Smooth muscle cell (in vitro differentiated cells): ENCODE measurements at regions not wholly inside any gene's neighbourhood (a gene's known extent, or its start where the extent isn't known, plus 50 kb on each side); places are given as distances from the start of the nearest gene placed in this dataset.

Experiments
- DNase-seq: peaks from one replicate; lab custom pipeline; 2025; ENCODE audit not compliant: unreplicated experiment; lab: John Stamatoyannopoulos, UW
- H2AFZ ChIP-seq: fragments of 200-600 bp; sonication (generic); 2 replicates; pipeline ENCODE4 v1.6.0; 2016; ENCODE audit warnings: antibody characterized with exemption, low read depth, mild to moderate bottlenecking
- H3F3A ChIP-seq: fragments of 200-600 bp; sonication (generic); 2 replicates; pipeline ENCODE4 v1.6.0; 2017; ENCODE audit warnings: antibody characterized with exemption, low read depth
- H3K27ac ChIP-seq: fragments of 200-600 bp; sonication (generic); 2 replicates; pipeline ENCODE4 v1.5.1; 2016; ENCODE audit warnings: low read depth, mild to moderate bottlenecking
- H3K27me3 ChIP-seq: fragments of 200-600 bp; sonication (generic); 2 replicates; pipeline ENCODE4 v1.6.1; 2016; ENCODE audit warnings: low read depth, mild to moderate bottlenecking
- H3K36me3 ChIP-seq: fragments of 200-600 bp; sonication (generic); 2 replicates; pipeline ENCODE4 v1.5.1; 2016; ENCODE audit warnings: low read depth
- H3K4me1 ChIP-seq: fragments of 200-600 bp; sonication (generic); 2 replicates; pipeline ENCODE4 v1.5.1; 2016; ENCODE audit warnings: low read depth
- H3K4me2 ChIP-seq: fragments of 200-600 bp; sonication (generic); 2 replicates; pipeline ENCODE4 v1.6.0; 2016; ENCODE audit warnings: mild to moderate bottlenecking
- H3K4me3 ChIP-seq: fragments of 200-600 bp; sonication (generic); 2 replicates; pipeline ENCODE4 v1.5.1; 2016; ENCODE audit warnings: mild to moderate bottlenecking
- H3K79me2 ChIP-seq: fragments of 200-600 bp; sonication (generic); 2 replicates; pipeline ENCODE4 v1.6.0; 2016; ENCODE audit warnings: low read depth, mild to moderate bottlenecking
- H3K9ac ChIP-seq: fragments of 200-600 bp; sonication (generic); 2 replicates; pipeline ENCODE4 v1.6.0; 2016; ENCODE audit warnings: low read depth
- H3K9me3 ChIP-seq: fragments of 200-600 bp; sonication (generic); replicated peaks from 2 replicates; pipeline ENCODE4 v1.5.1; 2016; ENCODE audit warnings: low read depth
- H4K20me1 ChIP-seq: fragments of 200-600 bp; sonication (generic); 2 replicates; pipeline ENCODE4 v1.6.0; 2016; ENCODE audit warnings: low read depth
- CTCF ChIP-seq: fragments of 200-600 bp; sonication (generic); IDR thresholded peaks from 2 replicates; pipeline ENCODE4 v1.5.1; 2017; ENCODE audit warnings: borderline replicate concordance, mild to moderate bottlenecking, antibody characterized with exemption; ENCODE audit not compliant: insufficient read depth, poor library complexity, severe bottlenecking
- WGBS: methylation state at CpG from one replicate; pipeline ENCODE4 v1.1.7; 2016; ENCODE audit warnings: low lambda C conversion rate; 5-methylcytosine and 5-hydroxymethylcytosine counted together

- no peak overlapping the region for H3K4me2 ChIP-seq
- H3K36me3 ChIP-seq, result no peaks in the 10 kb centered on the region
- TF ChIP-seq CTCF, result no peak
- no peak overlapping the region for H3K4me3 ChIP-seq
- DNase-seq, result no peak
- H3K27me3 ChIP-seq, result no peaks in the 10 kb centered on the region
- no peaks in the 10 kb centered on the region for H3K4me1 ChIP-seq
- no peaks in the 10 kb centered on the region for H4K20me1 ChIP-seq
- H3K9me3 ChIP-seq, result no peaks in the 10 kb centered on the region
- 90% methylated on average over 8 of the region's 8 CpGs for WGBS
- H3F3A ChIP-seq, result no peaks in the 10 kb centered on the region
- no peak overlapping the region for H3K27ac ChIP-seq
- no peak overlapping the region for H3K9ac ChIP-seq
- H3K79me2 ChIP-seq, result no peaks in the 10 kb centered on the region
- H2AFZ ChIP-seq, result no peak overlapping the region
Measured at GRCh38 chr5:180437336-180437735, 56.8 kb upstream of the CNOT6 start.

- WGBS, result 94% methylated on average over 26 of the region's 26 CpGs
- no peaks in the 10 kb centered on the region for H4K20me1 ChIP-seq
Measured at GRCh38 chr5:180438785-180439780, 55.1 kb upstream of the CNOT6 start.

GRCh38 chr5:180439911-180440769, 54.0 kb upstream of the CNOT6 start:
- no peak for DNase-seq
- H3K4me1 ChIP-seq, result no peaks in the 10 kb centered on the region
- no peaks in the 10 kb centered on the region for H3K9me3 ChIP-seq
- no peak overlapping the region for H3K4me3 ChIP-seq
- no peaks in the 10 kb centered on the region for H3K27me3 ChIP-seq
- H2AFZ ChIP-seq, result peak overlapping the region; percentile 61
- TF ChIP-seq CTCF, result no peak
- no peak overlapping the region for H3K27ac ChIP-seq
- H3K79me2 ChIP-seq, result no peaks in the 10 kb centered on the region
- no peaks in the 10 kb centered on the region for H3F3A ChIP-seq
- WGBS, result 58% methylated on average over 17 of the region's 17 CpGs
- no peak overlapping the region for H3K9ac ChIP-seq
- no peaks in the 10 kb centered on the region for H3K36me3 ChIP-seq
- H3K4me2 ChIP-seq, result no peak overlapping the region
- no peaks in the 10 kb centered on the region for H4K20me1 ChIP-seq

More at GRCh38 chr5:180438785-180439780, 55.1 kb upstream of the CNOT6 start:
- H3K4me1 ChIP-seq, result no peaks in the 10 kb centered on the region
- H3K27ac ChIP-seq, result no peak overlapping the region
- H3K27me3 ChIP-seq, result no peaks in the 10 kb centered on the region
- H3K4me2 ChIP-seq, result no peak overlapping the region
- no peak for DNase-seq
- TF ChIP-seq CTCF, result no peak
- H3F3A ChIP-seq, result no peaks in the 10 kb centered on the region
- H3K36me3 ChIP-seq, result no peaks in the 10 kb centered on the region
- H3K4me3 ChIP-seq, result no peak overlapping the region
- no peak overlapping the region for H3K9ac ChIP-seq
- no peaks in the 10 kb centered on the region for H3K79me2 ChIP-seq
- no peak overlapping the region for H2AFZ ChIP-seq
- H3K9me3 ChIP-seq, result no peaks in the 10 kb centered on the region
